ENCODE measurements at regions not wholly inside any gene's neighbourhood (a gene's known extent, or its start where the extent isn't known, plus 50 kb on each side); places are given as distances from the start of the nearest gene placed in this dataset.

GRCh38 chr6:14273191-14273590 is 155.6 kb downstream of the CD83 start:
- no peak for DNase-seq (ENCODE audit: low read depth in 4 of 4, low spot score in 3 of 4)

- DNase-seq (ENCODE audit: low read depth in 4 of 4, low spot score in 3 of 4) = no peak
These were observed 156.4 kb downstream of the CD83 start for GRCh38 chr6:14274016-14274415.

GRCh38 chr6:14274546-14275492 is 157.2 kb downstream of the CD83 start:
- DNase-seq (ENCODE audit: low read depth in 4 of 4, low spot score in 3 of 4) = no peak

- no peak for DNase-seq (ENCODE audit: low read depth in 4 of 4, low spot score in 3 of 4)
These were observed 157.9 kb downstream of the CD83 start for GRCh38 chr6:14275493-14275851.

- no peak for DNase-seq (ENCODE audit: low read depth in 4 of 4, low spot score in 3 of 4)
These were observed 158.5 kb downstream of the CD83 start for GRCh38 chr6:14276071-14276470.

- no peak for DNase-seq (ENCODE audit: low read depth in 4 of 4, low spot score in 3 of 4)
These were observed 159.3 kb downstream of the CD83 start for GRCh38 chr6:14276667-14277404.

DNA sequence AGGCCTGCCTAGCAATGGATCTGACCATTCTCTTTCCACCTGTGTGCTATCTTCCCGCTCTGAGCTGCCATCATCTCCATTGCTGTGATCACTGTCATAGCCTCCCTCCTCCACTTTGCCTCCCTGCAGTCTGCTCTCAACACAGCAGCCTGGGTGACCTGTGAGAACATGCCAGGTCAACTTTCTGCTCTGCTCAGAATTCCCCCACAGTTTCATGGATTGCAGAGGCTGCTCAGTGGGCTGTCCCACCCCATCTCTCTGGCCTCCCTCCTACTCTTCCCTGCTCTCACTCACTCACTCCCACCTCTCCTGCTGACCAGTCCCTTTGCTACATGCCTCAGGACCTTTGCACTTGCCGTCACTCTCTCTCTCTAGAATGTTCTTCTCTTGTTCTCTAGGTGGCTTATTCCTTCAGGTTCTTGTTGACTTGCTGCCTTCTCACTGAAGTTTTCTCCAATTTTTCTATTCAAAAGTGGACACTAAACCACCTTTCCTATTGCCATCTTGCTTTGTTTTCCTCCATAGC is 159.9 kb downstream of the CD83 start:
- DNase-seq (ENCODE audit: low read depth in 4 of 4, low spot score in 3 of 4) = no peak

GRCh38 chr6:14278006-14278405 is 160.4 kb downstream of the CD83 start:
- no peak for DNase-seq (ENCODE audit: low read depth in 4 of 4, low spot score in 3 of 4)

DNA sequence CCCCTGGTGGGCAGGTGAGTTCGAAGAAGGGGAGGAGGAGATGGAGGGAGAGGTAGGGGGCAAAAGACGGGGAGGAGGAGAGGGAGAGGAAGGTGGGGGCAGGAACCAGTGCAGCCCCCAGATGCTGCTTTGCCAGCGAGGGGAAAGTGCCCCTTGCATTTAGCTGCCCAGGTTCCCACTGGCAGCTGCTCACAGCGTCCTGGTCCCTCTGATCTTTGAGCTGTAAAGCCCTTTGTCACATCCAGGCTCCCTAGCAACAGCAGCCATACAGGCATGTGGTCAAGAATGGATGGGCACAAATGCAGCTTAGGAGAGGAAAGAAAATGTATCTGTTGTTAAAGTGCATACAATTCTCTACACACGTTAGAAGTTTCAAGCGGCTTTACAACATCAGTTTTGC is 160.9 kb downstream of the CD83 start:
- DNase-seq (ENCODE audit: low read depth in 4 of 4, low spot score in 3 of 4) = no peak

GRCh38 chr6:14280006-14280510 is 162.5 kb downstream of the CD83 start:
- no peak for DNase-seq (ENCODE audit: low read depth in 4 of 4, low spot score in 3 of 4)

DNA sequence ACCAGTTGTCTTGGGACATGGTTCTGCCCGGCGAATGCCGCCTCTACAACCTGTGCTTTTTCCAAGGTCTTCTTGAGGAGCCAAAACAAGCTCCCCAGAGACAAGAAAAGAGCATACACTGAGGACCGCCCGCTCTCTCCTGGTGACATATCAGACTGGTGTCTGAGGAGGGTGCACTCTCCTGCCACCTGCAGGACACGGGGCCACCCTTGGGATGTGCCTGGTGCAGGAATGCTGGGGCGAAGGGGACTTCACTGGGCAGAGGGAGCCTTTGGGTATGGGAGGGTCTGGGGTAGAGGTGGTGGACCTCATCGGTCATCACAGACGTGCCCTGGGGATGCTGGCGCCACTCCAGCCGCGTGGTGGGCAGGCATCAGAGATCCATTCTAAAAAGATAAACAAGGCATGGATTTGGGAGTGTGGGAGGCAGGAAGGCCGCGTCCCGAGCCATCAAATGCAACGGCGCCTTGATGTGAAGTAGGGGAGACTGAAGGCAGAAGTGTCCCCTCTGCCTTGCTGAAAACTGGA is 163.3 kb downstream of the CD83 start:
- no peak for DNase-seq (ENCODE audit: low read depth in 4 of 4, low spot score in 3 of 4)

GRCh38 chr6:14281811-14282660 is 164.5 kb downstream of the CD83 start:
- no peak for DNase-seq (ENCODE audit: low read depth in 4 of 4, low spot score in 3 of 4)

DNA sequence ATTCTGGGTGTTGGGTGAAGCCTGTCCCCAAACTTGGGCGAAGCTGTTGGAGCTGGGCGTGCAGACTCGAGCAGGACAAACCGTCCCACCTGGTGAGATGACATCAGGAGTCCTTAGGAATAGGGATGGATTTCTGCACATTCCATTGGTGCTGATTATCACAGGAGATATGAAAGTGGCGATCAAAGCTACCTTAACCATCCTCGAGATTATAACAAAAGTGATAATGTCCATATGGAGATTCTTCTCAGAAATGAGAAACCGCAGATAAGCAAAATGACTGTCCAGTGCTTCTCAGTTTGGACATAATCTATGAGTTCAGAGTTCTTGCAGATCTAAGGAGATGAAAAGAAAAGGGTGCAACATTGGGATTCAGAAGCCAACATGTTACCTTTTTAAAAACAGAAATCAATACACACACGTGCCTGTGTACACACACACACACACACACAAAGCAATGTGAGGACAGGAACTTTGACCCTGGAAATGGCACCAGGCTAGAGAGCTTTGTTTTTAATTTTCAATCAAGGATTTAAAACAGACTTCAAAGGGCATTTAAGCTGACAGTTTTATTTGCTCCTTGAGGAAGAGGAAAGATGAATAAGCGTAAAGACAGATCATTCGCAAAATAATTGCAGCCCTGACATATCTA is 165.4 kb downstream of the CD83 start:
- DNase-seq (ENCODE audit: low read depth in 4 of 4, low spot score in 3 of 4) = no peak

DNA sequence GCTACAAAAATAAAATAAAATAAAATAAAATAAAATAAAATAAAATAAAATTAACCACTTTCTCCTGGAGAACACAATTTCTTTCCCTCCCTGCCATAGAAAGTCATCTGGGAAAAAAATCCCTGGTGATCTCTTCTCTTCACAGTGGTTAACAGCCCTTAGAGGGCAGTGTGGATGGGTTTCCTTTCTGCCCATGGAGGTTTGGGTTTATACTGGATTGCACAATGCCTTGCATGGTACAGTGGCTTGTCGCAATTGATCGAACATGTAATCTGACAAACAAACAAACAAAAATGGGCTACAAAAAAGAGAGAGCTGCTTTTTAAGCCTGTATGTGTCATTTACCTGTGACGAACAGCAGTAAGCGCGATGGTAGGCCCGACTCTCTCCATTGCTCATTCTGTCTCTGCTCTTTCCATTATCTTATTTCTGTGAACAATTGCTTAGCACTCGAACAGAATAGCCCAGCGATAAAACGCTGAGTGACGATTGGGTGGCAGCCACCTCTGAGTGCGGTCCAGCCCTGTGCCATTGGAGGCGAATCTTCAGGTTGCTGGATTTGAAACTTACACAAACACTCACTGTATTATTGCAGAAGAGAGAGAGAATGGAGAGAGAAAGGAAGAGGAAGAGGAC is 166.1 kb downstream of the CD83 start:
- DNase-seq (ENCODE audit: low read depth in 4 of 4, low spot score in 3 of 4) = no peak

GRCh38 chr6:14284969-14285590 is 167.5 kb downstream of the CD83 start:
- DNase-seq (ENCODE audit: low read depth in 4 of 4, low spot score in 3 of 4) = no peak

DNA sequence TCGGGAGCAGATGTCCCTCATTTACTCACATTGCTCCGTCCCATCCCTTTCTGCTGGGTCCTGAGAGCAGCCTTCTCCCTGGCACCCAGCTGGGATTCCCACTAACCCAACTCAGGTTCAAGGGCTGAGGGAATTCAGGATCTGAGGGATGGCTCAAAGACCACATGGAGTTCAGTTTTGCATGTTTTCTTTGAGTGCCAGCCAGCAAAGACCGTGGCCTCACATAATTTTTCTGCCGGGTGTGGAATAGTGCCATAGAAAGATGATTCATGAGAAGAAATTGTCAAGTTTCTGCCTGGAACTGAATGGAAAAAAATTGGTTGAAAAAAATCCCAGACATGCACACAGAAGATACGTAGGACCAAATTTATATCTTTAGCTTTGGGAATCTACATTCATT is 168.6 kb downstream of the CD83 start:
- no peak for DNase-seq (ENCODE audit: low read depth in 4 of 4, low spot score in 3 of 4)

DNA sequence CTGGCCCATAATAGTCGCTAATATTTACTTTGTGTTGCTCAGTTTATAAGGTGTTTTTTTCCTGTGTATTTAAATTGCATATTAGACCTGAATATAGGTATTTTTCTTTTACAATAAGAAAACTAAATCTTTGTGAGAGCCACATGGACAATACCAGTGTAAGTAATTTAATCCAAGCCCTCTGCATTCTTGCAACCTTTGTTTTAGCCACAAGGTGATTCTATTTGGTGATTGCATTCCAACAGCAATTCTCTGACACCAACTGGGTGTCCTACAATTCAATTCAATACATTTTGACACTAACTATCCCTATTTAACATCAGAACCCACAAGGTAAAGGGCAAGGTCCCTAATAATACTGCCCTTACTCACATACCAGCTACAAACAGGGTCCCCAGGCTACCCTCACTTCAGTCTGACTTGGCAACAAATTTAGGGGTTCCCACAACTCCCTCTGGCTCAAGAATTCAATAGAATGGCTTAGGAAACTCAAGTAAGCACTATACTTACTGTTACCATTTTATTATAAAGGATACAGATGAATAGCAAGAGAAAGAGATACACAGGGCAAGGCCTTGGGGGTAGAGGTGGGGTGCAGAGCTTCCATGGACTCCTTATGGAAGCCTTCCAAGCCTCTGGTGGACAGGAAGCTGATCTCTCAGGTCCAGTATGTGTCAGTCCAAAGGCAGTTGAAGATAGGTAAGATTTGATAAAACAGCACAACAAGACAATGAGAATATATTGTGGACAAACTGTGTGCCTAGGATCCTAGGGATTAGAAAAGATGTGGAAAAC is 169.3 kb downstream of the CD83 start:
- DNase-seq (ENCODE audit: low read depth in 4 of 4, low spot score in 3 of 4) = no peak

GRCh38 chr6:14287707-14288106 is 170.1 kb downstream of the CD83 start:
- no peak for DNase-seq (ENCODE audit: low read depth in 4 of 4, low spot score in 3 of 4)

Data from left renal pelvis (tissue), 4 donors.